AG04450 (cell line): ENCODE measurements at regions not wholly inside any gene's neighbourhood (a gene's known extent, or its start where the extent isn't known, plus 50 kb on each side); places are given as distances from the start of the nearest gene placed in this dataset.
A peak's percentile ranks its signal among the peaks of the same experiment; 100 is the strongest.
"Not testable (repeated sequence)": the region's sequence is repeated elsewhere in the genome, so short reads cannot be mapped to it uniquely, and the experiment has no call there.

ENCODE experiments used
- CTCF ChIA-PET: fragments of 300-600, 350-600 bp; formaldehyde crosslinking; extraction: SDS; loops from one replicate; lab custom pipeline; 2022; ENCODE audit warnings: antibody characterized with exemption, inconsistent platforms; lab: Charles Lee
- POLR2A ChIA-PET: fragments of 350-600 bp; formaldehyde crosslinking; extraction: SDS; loops from one replicate; lab custom pipeline; 2021; ENCODE audit warnings: antibody characterized with exemption, inconsistent platforms; lab: Yijun Ruan, JAX
- DNase-seq: peaks from one replicate; pipeline ENCODE4 v3.0.0-alpha.2; 2011; ENCODE audit warnings: low read depth, low spot score
- H3K27ac ChIP-seq: one replicate; pipeline ENCODE4 v1.5.1; 2012; ENCODE audit warnings: low read depth, low read length, control low read depth
- H3K27me3 ChIP-seq: one replicate; pipeline ENCODE4 v1.6.0; 2012; ENCODE audit warnings: low read length; ENCODE audit not compliant: control insufficient read depth, insufficient read depth
- H3K4me3 ChIP-seq: 2 replicates; pipeline ENCODE4 v1.5.1; 2011; ENCODE audit warnings: mild to moderate bottlenecking, low read depth, low read length, control low read depth
- H3K9me3 ChIP-seq: 2 replicates; pipeline ENCODE4 v1.5.1; 2012; ENCODE audit warnings: low read length; ENCODE audit not compliant: control insufficient read depth, insufficient read depth
- CTCF ChIP-seq: IDR thresholded peaks from 2 replicates; pipeline ENCODE4 v1.5.1; 2011; ENCODE audit warnings: low read depth, low read length, control low read depth, inconsistent platforms

GRCh38 chr5:174503461-174504265, 220.7 kb upstream of the MSX2 start:
- no peak for TF ChIP-seq CTCF
- H3K4me3 ChIP-seq: no peak overlapping the region
- CTCF ChIA-PET: interaction anchor here (0.9 to 1.0 kb wide), 2 partner anchors 84 to 93 kb away, joined by 3 read pairs; no protein-coding TSS in a partner anchor
- H3K9me3 ChIP-seq: peaks cover 3% of the 10 kb centered on the region
- POLR2A ChIA-PET: interaction anchor here (0.7 kb wide), 1 partner anchor 96 kb away, joined by 3 read pairs; no protein-coding TSS in a partner anchor
- no peaks in the 10 kb centered on the region for H3K27me3 ChIP-seq
- H3K27ac ChIP-seq: peak overlapping the region; percentile 21
- peak; percentile 36 for DNase-seq

GRCh38 chr5:174504266-174504726, 220.1 kb upstream of the MSX2 start:
- ChIA-PET POLR2A (interaction anchor here (0.7 kb wide), 1 partner anchor 96 kb away, joined by 3 read pairs; no protein-coding TSS in a partner anchor), CTCF (interaction anchor here (1.0 kb wide), 1 partner anchor 85 kb away, joined by 3 read pairs; no protein-coding TSS in a partner anchor)
- H3K4me3 ChIP-seq: no peak overlapping the region
- H3K27me3 ChIP-seq: no peaks in the 10 kb centered on the region
- no peak for TF ChIP-seq CTCF
- H3K9me3 ChIP-seq: no peaks in the 10 kb centered on the region
- DNase-seq: no peak
- peak overlapping the region; percentile 21 for H3K27ac ChIP-seq

DNA sequence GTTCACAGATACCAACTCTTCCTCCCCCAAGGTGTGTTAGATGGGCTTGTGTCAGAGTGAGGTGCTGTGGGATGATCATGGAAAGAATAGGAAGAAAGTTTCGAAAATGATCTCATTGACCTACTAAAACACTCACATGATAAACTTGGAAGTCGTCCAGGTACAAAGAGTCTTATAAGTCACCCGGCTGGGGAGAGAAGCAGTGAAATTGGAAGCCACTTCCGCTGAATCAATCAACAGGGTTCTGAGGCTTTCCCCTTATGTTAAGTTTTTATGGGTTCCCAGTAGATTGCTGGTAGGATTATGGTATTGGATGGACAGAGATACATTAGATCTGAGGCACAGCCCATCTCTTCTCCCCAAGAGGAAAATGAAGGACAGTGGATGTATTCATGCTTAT, 218.8 kb upstream of the MSX2 start:
- Histone ChIP-seq H3K9me3 (no peaks in the 10 kb centered on the region), H3K27ac (no peak overlapping the region), H3K4me3 (no peak overlapping the region), H3K27me3 (peaks cover 2% of the 10 kb centered on the region)
- DNase-seq: no peak
- CTCF ChIA-PET: no interaction called here
- no peak for TF ChIP-seq CTCF
- POLR2A ChIA-PET: no interaction called here

GRCh38 chr5:174510782-174511453, 213.5 kb upstream of the MSX2 start:
- H3K27ac ChIP-seq, H3K27me3 ChIP-seq, DNase-seq, H3K9me3 ChIP-seq, H3K4me3 ChIP-seq: not testable (repeated sequence)
- ChIA-PET POLR2A (interaction anchor here (0.5 kb wide), 1 partner anchor 240 kb away, joined by 7 read pairs; no protein-coding TSS in a partner anchor), CTCF (interaction anchor here (0.6 kb wide), 3 partner anchors 10 to 281 kb away, joined by 3 to 6 read pairs (median 4); no protein-coding TSS in a partner anchor)

DNA sequence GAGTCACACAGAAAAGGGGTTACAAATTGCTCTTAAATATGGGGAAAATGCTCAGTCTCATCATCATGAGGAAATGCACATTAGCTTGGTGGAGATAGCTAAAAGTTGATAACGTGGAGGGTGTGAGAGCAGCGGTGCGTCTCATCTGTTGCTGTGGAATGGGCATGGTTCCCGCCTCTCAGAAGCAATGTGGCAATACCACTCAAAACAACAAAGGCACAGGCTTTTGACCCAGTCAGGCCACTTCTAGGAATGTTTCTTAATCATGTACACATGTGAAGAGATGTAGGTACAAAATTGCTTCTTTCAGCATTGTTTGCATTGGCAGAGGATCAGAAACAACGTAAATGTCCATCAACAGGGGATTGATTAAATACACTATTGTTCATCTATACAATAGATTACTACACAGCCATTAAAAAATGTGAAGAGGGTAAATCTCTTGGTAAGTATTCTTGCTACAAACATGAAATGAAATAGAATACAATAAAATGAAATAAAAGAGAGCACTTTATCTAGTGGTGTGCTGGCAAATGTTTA, 212.6 kb upstream of the MSX2 start:
- no peak overlapping the region for H3K4me3 ChIP-seq
- no peak for TF ChIP-seq CTCF
- peaks cover 4% of the 10 kb centered on the region for H3K27me3 ChIP-seq
- POLR2A ChIA-PET: no interaction called here
- H3K9me3 ChIP-seq: no peaks in the 10 kb centered on the region
- CTCF ChIA-PET: interaction anchor here (0.6 kb wide), 3 partner anchors 11 to 280 kb away, joined by 3 to 6 read pairs (median 4); no protein-coding TSS in a partner anchor
- no peak for DNase-seq
- no peak overlapping the region for H3K27ac ChIP-seq
